Heart left ventricle (tissue), 13 donors: ENCODE measurements at regions not wholly inside any gene's neighbourhood (a gene's known extent, or its start where the extent isn't known, plus 50 kb on each side); places are given as distances from the start of the nearest gene placed in this dataset.

ENCODE experiments used
- CTCF ChIP-seq, 12 donors: fragments of 200-600 bp; sonication (generic) in 4 of 12; IDR thresholded peaks; one replicate each; pipeline versions ENCODE4 v1.5.0 to v1.8.0; 2018 to 2022; ENCODE audit warnings: antibody characterized with exemption in 12 of 12, mild to moderate bottlenecking in 5 of 12
- POLR2A ChIP-seq, 2 donors: fragments of 450-650 bp; IDR thresholded peaks; one replicate each; pipeline ENCODE4 v1.6.1; 2017; ENCODE audit warnings: antibody characterized with exemption in 2 of 2, mild to moderate bottlenecking in 2 of 2, moderate library complexity in 2 of 2
- donor health status: ischemic (EF 13 %, LVEDD 7.1; RV severe dilation, severe dysfunction).
- donor health status: DM: no; HTN: yes; CAD: no.
- donor health status: DM: no; HTN: no; CAD: no.
- donor health status: ischemic (EF 25% LVEDD 6.9; RV normal size, moderate dysfunction).
- donor health status: ischemic (EF 25% LVEDD 5.7; RV mildly dilated, moderate dysfunction).
- donor health status: ischemic (EF 35%, LVEDD 5.7; RV mildly dilated, moderate dysfunction).
- donor health status: nonischemic (EF 11% LVEDD 7.7; RV severe dilation, severe dysfunction).
- donor health status: DM: yes; HTN: yes; CAD: no.
- donor health status: PGD.
- donor health status: ischemic (EF 29% LVEDD 5.4; RV normal size, mild dysfunction).
- donor health status: nonischemic (EF 23%, LVEDD 6.1; RV moderate dilation, normal function).

GRCh38 chr5:3118340-3118739 lies 366.9 kb upstream of the IRX2 start:
- TF ChIP-seq POLR2A (IDR thresholded peaks at IDR 0.05), result no peak
- TF ChIP-seq CTCF (IDR thresholded peaks at IDR 0.05), result no peak
